ENCODE measurements at regions not wholly inside any gene's neighbourhood (a gene's known extent, or its start where the extent isn't known, plus 50 kb on each side); places are given as distances from the start of the nearest gene placed in this dataset.

- no peaks in the 10 kb centered on the region for H3K36me3 ChIP-seq (ENCODE audit: insufficient read depth, low read length)
- no peak overlapping the region for H2AFZ ChIP-seq (ENCODE audit: low read depth, low read length)
- peaks cover 4% of the 10 kb centered on the region for H3K9me3 ChIP-seq (ENCODE audit: low read length)
- H3K27me3 ChIP-seq (ENCODE audit: insufficient read depth, low read length), result no peaks in the 10 kb centered on the region
- H3K4me1 ChIP-seq (ENCODE audit: insufficient read depth, low read length), result no peaks in the 10 kb centered on the region
- no peak overlapping the region for H3K4me3 ChIP-seq (ENCODE audit: low read length)
Measured at GRCh38 chr3:72223628-72224027, 438.7 kb upstream of the PROK2 start.

GRCh38 chr3:72223116-72223515 is 438.2 kb upstream of the PROK2 start:
- Histone ChIP-seq H3K4me1 (ENCODE audit: insufficient read depth, low read length) (no peaks in the 10 kb centered on the region), H3K4me3 (ENCODE audit: low read length) (no peak overlapping the region), H3K36me3 (ENCODE audit: insufficient read depth, low read length) (no peaks in the 10 kb centered on the region), H3K27me3 (ENCODE audit: insufficient read depth, low read length) (no peaks in the 10 kb centered on the region), H3K9me3 (ENCODE audit: low read length) (peaks cover 4% of the 10 kb centered on the region), H2AFZ (ENCODE audit: low read depth, low read length) (no peak overlapping the region)

- no peak overlapping the region for H2AFZ ChIP-seq (ENCODE audit: low read depth, low read length)
- no peaks in the 10 kb centered on the region for H3K27me3 ChIP-seq (ENCODE audit: insufficient read depth, low read length)
- peaks cover 4% of the 10 kb centered on the region for H3K9me3 ChIP-seq (ENCODE audit: low read length)
- no peaks in the 10 kb centered on the region for H3K36me3 ChIP-seq (ENCODE audit: insufficient read depth, low read length)
- H3K4me3 ChIP-seq (ENCODE audit: low read length), result no peak overlapping the region
- H3K4me1 ChIP-seq (ENCODE audit: insufficient read depth, low read length), result no peaks in the 10 kb centered on the region
Measured at GRCh38 chr3:72222410-72222809, 437.5 kb upstream of the PROK2 start.

GRCh38 chr3:72220946-72221345 is 436.0 kb upstream of the PROK2 start:
- Histone ChIP-seq H3K9me3 (ENCODE audit: low read length) (peaks cover 3% of the 10 kb centered on the region), H3K36me3 (ENCODE audit: insufficient read depth, low read length) (no peaks in the 10 kb centered on the region), H3K4me1 (ENCODE audit: insufficient read depth, low read length) (no peaks in the 10 kb centered on the region), H3K4me3 (ENCODE audit: low read length) (no peak overlapping the region), H3K27me3 (ENCODE audit: insufficient read depth, low read length) (no peaks in the 10 kb centered on the region), H2AFZ (ENCODE audit: low read depth, low read length) (no peak overlapping the region)

- no peaks in the 10 kb centered on the region for H3K9me3 ChIP-seq (ENCODE audit: low read length)
- H3K36me3 ChIP-seq (ENCODE audit: insufficient read depth, low read length), result no peaks in the 10 kb centered on the region
- H3K4me1 ChIP-seq (ENCODE audit: insufficient read depth, low read length), result no peaks in the 10 kb centered on the region
- no peak overlapping the region for H3K4me3 ChIP-seq (ENCODE audit: low read length)
- no peak overlapping the region for H2AFZ ChIP-seq (ENCODE audit: low read depth, low read length)
- H3K27me3 ChIP-seq (ENCODE audit: insufficient read depth, low read length), result no peaks in the 10 kb centered on the region
Measured at GRCh38 chr3:72219752-72220151, 434.8 kb upstream of the PROK2 start.

GRCh38 chr3:72217570-72217969 is 432.6 kb upstream of the PROK2 start:
- Histone ChIP-seq H3K27me3 (ENCODE audit: insufficient read depth, low read length) (no peaks in the 10 kb centered on the region), H3K4me3 (ENCODE audit: low read length) (no peak overlapping the region), H3K9me3 (ENCODE audit: low read length) (no peaks in the 10 kb centered on the region), H3K4me1 (ENCODE audit: insufficient read depth, low read length) (no peaks in the 10 kb centered on the region), H3K36me3 (ENCODE audit: insufficient read depth, low read length) (no peaks in the 10 kb centered on the region), H2AFZ (ENCODE audit: low read depth, low read length) (no peak overlapping the region)

- no peaks in the 10 kb centered on the region for H3K27me3 ChIP-seq (ENCODE audit: insufficient read depth, low read length)
- no peaks in the 10 kb centered on the region for H3K36me3 ChIP-seq (ENCODE audit: insufficient read depth, low read length)
- H2AFZ ChIP-seq (ENCODE audit: low read depth, low read length), result no peak overlapping the region
- H3K4me3 ChIP-seq (ENCODE audit: low read length), result no peak overlapping the region
- H3K4me1 ChIP-seq (ENCODE audit: insufficient read depth, low read length), result no peaks in the 10 kb centered on the region
- H3K9me3 ChIP-seq (ENCODE audit: low read length), result no peaks in the 10 kb centered on the region
Measured at GRCh38 chr3:72214066-72214951, 429.4 kb upstream of the PROK2 start.

GRCh38 chr3:72213296-72214065 is 428.5 kb upstream of the PROK2 start:
- H3K4me1 ChIP-seq (ENCODE audit: insufficient read depth, low read length), result no peaks in the 10 kb centered on the region
- no peaks in the 10 kb centered on the region for H3K36me3 ChIP-seq (ENCODE audit: insufficient read depth, low read length)
- no peaks in the 10 kb centered on the region for H3K27me3 ChIP-seq (ENCODE audit: insufficient read depth, low read length)
- H2AFZ ChIP-seq (ENCODE audit: low read depth, low read length), result no peak overlapping the region
- H3K9me3 ChIP-seq (ENCODE audit: low read length), result no peaks in the 10 kb centered on the region
- H3K4me3 ChIP-seq (ENCODE audit: low read length), result no peak overlapping the region

- Histone ChIP-seq H2AFZ (ENCODE audit: low read depth, low read length) (no peak overlapping the region), H3K4me3 (ENCODE audit: low read length) (no peak overlapping the region)
Measured at GRCh38 chr3:72212396-72212795, 427.4 kb upstream of the PROK2 start.

GRCh38 chr3:72210261-72210660 is 425.3 kb upstream of the PROK2 start:
- Histone ChIP-seq H3K27me3 (ENCODE audit: insufficient read depth, low read length) (peaks cover 5% of the 10 kb centered on the region), H3K9me3 (ENCODE audit: low read length) (no peaks in the 10 kb centered on the region), H2AFZ (ENCODE audit: low read depth, low read length) (no peak overlapping the region), H3K36me3 (ENCODE audit: insufficient read depth, low read length) (no peaks in the 10 kb centered on the region), H3K4me3 (ENCODE audit: low read length) (no peak overlapping the region), H3K4me1 (ENCODE audit: insufficient read depth, low read length) (no peaks in the 10 kb centered on the region)

More at GRCh38 chr3:72212396-72212795, 427.4 kb upstream of the PROK2 start:
- H3K9me3 ChIP-seq (ENCODE audit: low read length), result no peaks in the 10 kb centered on the region
- no peaks in the 10 kb centered on the region for H3K27me3 ChIP-seq (ENCODE audit: insufficient read depth, low read length)
- H3K36me3 ChIP-seq (ENCODE audit: insufficient read depth, low read length), result no peaks in the 10 kb centered on the region
- no peaks in the 10 kb centered on the region for H3K4me1 ChIP-seq (ENCODE audit: insufficient read depth, low read length)

GRCh38 chr3:72205297-72205826 is 420.4 kb upstream of the PROK2 start:
- Histone ChIP-seq H3K9me3 (ENCODE audit: low read length) (no peaks in the 10 kb centered on the region), H3K36me3 (ENCODE audit: insufficient read depth, low read length) (no peaks in the 10 kb centered on the region), H3K4me1 (ENCODE audit: insufficient read depth, low read length) (no peaks in the 10 kb centered on the region), H3K4me3 (ENCODE audit: low read length) (no peak overlapping the region), H3K27me3 (ENCODE audit: insufficient read depth, low read length) (peaks cover 5% of the 10 kb centered on the region), H2AFZ (ENCODE audit: low read depth, low read length) (no peak overlapping the region)

GRCh38 chr3:72204452-72204851 is 419.5 kb upstream of the PROK2 start:
- no peaks in the 10 kb centered on the region for H3K4me1 ChIP-seq (ENCODE audit: insufficient read depth, low read length)
- no peaks in the 10 kb centered on the region for H3K36me3 ChIP-seq (ENCODE audit: insufficient read depth, low read length)
- peaks cover 5% of the 10 kb centered on the region for H3K27me3 ChIP-seq (ENCODE audit: insufficient read depth, low read length)
- no peak overlapping the region for H2AFZ ChIP-seq (ENCODE audit: low read depth, low read length)
- H3K4me3 ChIP-seq (ENCODE audit: low read length), result no peak overlapping the region
- no peaks in the 10 kb centered on the region for H3K9me3 ChIP-seq (ENCODE audit: low read length)

- H3K9me3 ChIP-seq (ENCODE audit: low read length), result no peaks in the 10 kb centered on the region
- no peak overlapping the region for H3K4me3 ChIP-seq (ENCODE audit: low read length)
- no peak overlapping the region for H2AFZ ChIP-seq (ENCODE audit: low read depth, low read length)
- H3K27me3 ChIP-seq (ENCODE audit: insufficient read depth, low read length), result peaks cover 5% of the 10 kb centered on the region
- no peaks in the 10 kb centered on the region for H3K36me3 ChIP-seq (ENCODE audit: insufficient read depth, low read length)
- H3K4me1 ChIP-seq (ENCODE audit: insufficient read depth, low read length), result no peaks in the 10 kb centered on the region
Measured at GRCh38 chr3:72203613-72204349, 418.8 kb upstream of the PROK2 start.

Measured in neuron (in vitro differentiated cells).